Endothelial cell of umbilical vein (primary cell): ENCODE measurements at regions not wholly inside any gene's neighbourhood (a gene's known extent, or its start where the extent isn't known, plus 50 kb on each side); places are given as distances from the start of the nearest gene placed in this dataset.
"Not testable (repeated sequence)": the region's sequence is repeated elsewhere in the genome, so short reads cannot be mapped to it uniquely, and the experiment has no call there.

Experiments
- BruUV-seq: library from RNA; stranded (reverse); fragments of 400-500 nt; replicated peaks from 2 replicates; lab custom pipeline; 2021; lab: Mats Ljungman, UMichigan
- CTCF ChIA-PET: fragments of 300-600, 350-600 bp; sonication (Branson Sonifier 250); formaldehyde crosslinking; loops from one replicate; lab custom pipeline; 2021; ENCODE audit warnings: antibody characterized with exemption, inconsistent platforms; lab: Charles Lee
- POLR2A ChIA-PET: fragments of 300-600, 350-600 bp; sonication (Branson Sonifier 250); formaldehyde crosslinking; loops from one replicate; lab custom pipeline; 2021; ENCODE audit warnings: antibody characterized with exemption, inconsistent platforms; lab: Charles Lee
- DNase-seq: peaks from one replicate; pipeline ENCODE4 v3.0.0-alpha.2; 2011; ENCODE audit warnings: low read depth, low spot score
- FAIRE-seq: peaks from 2 replicates; lab custom pipeline; 2011; peaks lifted over from hg19 to GRCh38; lab: Jason Lieb, UNC
- H2AFZ ChIP-seq: 2 replicates; pipeline ENCODE4 v1.6.0; 2012; ENCODE audit warnings: low read depth, low read length, control low read depth, inconsistent platforms
- H3K27ac ChIP-seq: 2 replicates; pipeline ENCODE4 v1.5.1; 2011; ENCODE audit warnings: low read depth, mild to moderate bottlenecking, control low read depth, low read length, moderate library complexity; ENCODE audit not compliant: insufficient read depth
- H3K27me3 ChIP-seq, 2 experiments: 2 replicates each; pipeline versions ENCODE4 v1.6.0 to v1.6.1; 2011; ENCODE audit warnings: low read length in 2 of 2, mixed read lengths in 1 of 2; ENCODE audit not compliant: control insufficient read depth in 2 of 2, insufficient read depth in 2 of 2
- H3K36me3 ChIP-seq, 2 experiments: 2 replicates in 1 of 2; 3 replicates in 1 of 2; pipeline ENCODE4 v1.5.1; 2011; ENCODE audit warnings: low read length in 2 of 2, mild to moderate bottlenecking in 1 of 2, moderate library complexity in 1 of 2; ENCODE audit not compliant: control insufficient read depth in 2 of 2, insufficient read depth in 2 of 2; ENCODE audit errors: extremely low read depth in 1 of 2
- H3K4me1 ChIP-seq: 3 replicates; pipeline ENCODE4 v1.5.1; 2011; ENCODE audit warnings: mild to moderate bottlenecking, low read length; ENCODE audit not compliant: control insufficient read depth, insufficient read depth; ENCODE audit errors: extremely low read depth
- H3K4me2 ChIP-seq: 2 replicates; pipeline ENCODE4 v1.6.1; 2011; ENCODE audit warnings: low read length, control low read depth, mixed read lengths; ENCODE audit not compliant: insufficient read depth
- H3K4me3 ChIP-seq, 3 experiments: fragments of 200-600 bp in 1 of 3; sonication (generic), shearing (Covaris generic) in 1 of 3; replicated peaks in 1 of 3; 2 replicates each; pipeline ENCODE4 v1.5.1; 2011 to 2016; ENCODE audit warnings: control low read depth in 3 of 3, low read length in 3 of 3, mild to moderate bottlenecking in 2 of 3, inconsistent platforms in 1 of 3, low read depth in 1 of 3, moderate library complexity in 1 of 3; ENCODE audit not compliant: insufficient read depth in 1 of 3
- H3K79me2 ChIP-seq: 2 replicates; pipeline ENCODE4 v1.6.0; 2012; ENCODE audit warnings: low read length, inconsistent platforms; ENCODE audit not compliant: control insufficient read depth, insufficient read depth
- H3K9ac ChIP-seq: replicated peaks from 2 replicates; pipeline ENCODE3; 2011; ENCODE audit warnings: low read length, control low read depth; ENCODE audit not compliant: insufficient read depth; ENCODE audit errors: extremely low read depth
- H3K9me1 ChIP-seq: replicated peaks from 3 replicates; pipeline ENCODE4 v1.6.0; 2011; ENCODE audit warnings: mild to moderate bottlenecking, low read length; ENCODE audit not compliant: control insufficient read depth, insufficient read depth; ENCODE audit errors: extremely low read depth
- H3K9me3 ChIP-seq: replicated peaks from 2 replicates; pipeline ENCODE4 v1.5.1; 2012; ENCODE audit warnings: low read length, inconsistent platforms; ENCODE audit not compliant: control insufficient read depth, insufficient read depth
- H4K20me1 ChIP-seq: replicated peaks from 2 replicates; pipeline ENCODE3; 2011; ENCODE audit warnings: mild to moderate bottlenecking, low read length; ENCODE audit not compliant: control insufficient read depth, insufficient read depth; ENCODE audit errors: extremely low read depth
- CTCF ChIP-seq, 2 donors: IDR thresholded peaks; 1 replicate in 1 of 2; 2 replicates in 1 of 2; pipeline ENCODE4 v1.5.1; 2011; ENCODE audit warnings: low read length in 2 of 2, mild to moderate bottlenecking in 2 of 2, moderate library complexity in 2 of 2, control low read depth in 1 of 2, inconsistent platforms in 1 of 2, low read depth in 1 of 2; ENCODE audit not compliant: insufficient read depth in 1 of 2; ENCODE audit errors: extremely low read depth in 1 of 2
- EZH2 ChIP-seq: IDR thresholded peaks from 2 replicates; pipeline ENCODE4 v1.6.1; 2012; ENCODE audit warnings: borderline replicate concordance, low read depth, mild to moderate bottlenecking, moderate library complexity, low read length, inconsistent platforms; ENCODE audit not compliant: severe bottlenecking
- MYC ChIP-seq: IDR thresholded peaks from one replicate; pipeline ENCODE4 v1.6.1; 2011; ENCODE audit warnings: mild to moderate bottlenecking, low read depth, low read length
- dilution Hi-C: fragments of 300-500 bp; cut with MboI; formaldehyde crosslinking; loops from one replicate; pipeline ENCODE4 v1.15.0; 2019; ENCODE audit warnings: low sequenced_read_pairs; ENCODE audit not compliant: extremely low pct_ligation_motif_present
- intact Hi-C: fragments of 100-400 bp; cut with micrococcal nuclease; formaldehyde crosslinking; loops from one replicate; pipeline ENCODE4 v1.10.0; 2022

GRCh38 chr10:78342827-78343653 is 309.4 kb downstream of the RPS24 start:
- POLR2A ChIA-PET: no interaction called here

GRCh38 chr10:78344257-78344656 is 310.6 kb downstream of the RPS24 start:
- FAIRE-seq, H4K20me1 ChIP-seq, DNase-seq, H3K27ac ChIP-seq, H3K79me2 ChIP-seq, H3K36me3 ChIP-seq, dilution Hi-C loops, H3K4me2 ChIP-seq, BruUV-seq, H2AFZ ChIP-seq, H3K9me3 ChIP-seq, intact Hi-C loops, H3K27me3 ChIP-seq, H3K4me3 ChIP-seq, H3K9me1 ChIP-seq, H3K4me1 ChIP-seq, POLR2A ChIA-PET, CTCF ChIA-PET, H3K9ac ChIP-seq: not testable (repeated sequence)

More at GRCh38 chr10:78342827-78343653, 309.4 kb downstream of the RPS24 start:
- TF ChIP-seq CTCF (IDR thresholded peaks at IDR 0.05; ENCODE audit: extremely low read depth in 1 of 2, insufficient read depth in 1 of 2, low read depth in 1 of 2, low read length in 2 of 2) (no peak), MYC (no peak), EZH2 (no peak)
- dilution Hi-C loops (no loop called here), intact Hi-C loops (no loop called here)
- Histone ChIP-seq H3K79me2 (no peaks in the 10 kb centered on the region), H3K4me1 (no peaks in the 10 kb centered on the region), H4K20me1 (no peaks in the 10 kb centered on the region), H3K9me1 (no peaks in the 10 kb centered on the region), H2AFZ (no peak overlapping the region), H3K36me3 (no peaks in the 10 kb centered on the region), H3K27ac (no peak overlapping the region), H3K27me3 (peaks cover 0 to 5% of the 10 kb centered on the region in 2 experiments), H3K9ac (no peak overlapping the region), H3K9me3 (no peaks in the 10 kb centered on the region), H3K4me2 (no peak overlapping the region), H3K4me3 (no peak overlapping the region)
- DNase-seq: no peak
- FAIRE-seq: no peak
- BruUV-seq: no TSS peak
- CTCF ChIA-PET: no interaction called here

- FAIRE-seq, POLR2A ChIA-PET, CTCF ChIA-PET, H3K4me3 ChIP-seq, H3K4me2 ChIP-seq, H2AFZ ChIP-seq, H3K4me1 ChIP-seq, H3K9me1 ChIP-seq, H3K79me2 ChIP-seq, BruUV-seq, H4K20me1 ChIP-seq, H3K36me3 ChIP-seq, dilution Hi-C loops, H3K9me3 ChIP-seq, H3K9ac ChIP-seq, H3K27me3 ChIP-seq, intact Hi-C loops, DNase-seq, H3K27ac ChIP-seq: not testable (repeated sequence)
These were observed 311.9 kb downstream of the RPS24 start for GRCh38 chr10:78345515-78345914.
